SKM-1 treated with dmso at 0.1 percent for 144 hours (cell line): ENCODE measurements at regions not wholly inside any gene's neighbourhood (a gene's known extent, or its start where the extent isn't known, plus 50 kb on each side); places are given as distances from the start of the nearest gene placed in this dataset.
"Not testable (repeated sequence)": the region's sequence is repeated elsewhere in the genome, so short reads cannot be mapped to it uniquely, and the experiment has no call there.

Experiments used
- DNase-seq: peaks from one replicate; lab custom pipeline; 2025; ENCODE audit not compliant: unreplicated experiment; lab: John Stamatoyannopoulos, UW

DNA sequence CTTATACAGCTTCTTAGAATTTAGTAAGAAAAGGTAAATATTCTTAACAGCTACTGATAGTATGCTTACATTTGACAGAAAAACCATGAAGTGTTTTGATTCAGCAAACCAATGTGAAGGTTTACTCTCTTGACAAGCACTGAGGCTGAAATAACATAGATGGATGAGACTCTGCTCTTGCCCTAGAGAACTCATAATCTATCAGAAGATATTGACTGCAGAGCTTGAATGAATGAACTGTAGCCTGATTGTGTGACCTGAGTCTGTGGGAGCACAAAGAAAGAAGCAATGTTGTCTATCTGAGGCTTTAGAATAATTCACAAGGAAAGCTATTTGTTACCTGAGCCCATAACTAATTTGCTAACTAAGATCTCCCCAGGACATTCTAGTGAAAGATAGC lies 1235.3 kb downstream of the OLFM4 start:
- DNase-seq = no peak

DNA sequence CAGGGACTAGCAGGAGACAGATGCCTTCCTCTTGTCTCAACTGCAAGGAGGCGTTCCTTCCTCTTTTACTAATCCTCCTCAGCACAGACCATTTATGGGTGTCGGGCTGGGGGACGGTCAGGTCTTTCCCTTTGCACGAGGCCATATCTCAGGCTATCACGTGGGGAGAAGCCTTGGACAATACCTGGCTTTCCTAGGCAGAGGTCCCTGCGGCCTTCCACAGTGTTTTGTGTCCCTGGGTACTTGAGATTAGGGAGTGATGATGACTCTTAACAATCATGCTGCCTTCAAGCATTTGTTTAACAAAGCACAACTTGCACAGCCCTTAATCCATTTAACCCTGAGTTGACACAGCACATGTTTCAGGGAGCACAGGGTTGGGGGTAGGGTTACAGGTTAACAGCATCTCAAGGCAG lies 1238.6 kb downstream of the OLFM4 start:
- DNase-seq = not testable (repeated sequence)

DNA sequence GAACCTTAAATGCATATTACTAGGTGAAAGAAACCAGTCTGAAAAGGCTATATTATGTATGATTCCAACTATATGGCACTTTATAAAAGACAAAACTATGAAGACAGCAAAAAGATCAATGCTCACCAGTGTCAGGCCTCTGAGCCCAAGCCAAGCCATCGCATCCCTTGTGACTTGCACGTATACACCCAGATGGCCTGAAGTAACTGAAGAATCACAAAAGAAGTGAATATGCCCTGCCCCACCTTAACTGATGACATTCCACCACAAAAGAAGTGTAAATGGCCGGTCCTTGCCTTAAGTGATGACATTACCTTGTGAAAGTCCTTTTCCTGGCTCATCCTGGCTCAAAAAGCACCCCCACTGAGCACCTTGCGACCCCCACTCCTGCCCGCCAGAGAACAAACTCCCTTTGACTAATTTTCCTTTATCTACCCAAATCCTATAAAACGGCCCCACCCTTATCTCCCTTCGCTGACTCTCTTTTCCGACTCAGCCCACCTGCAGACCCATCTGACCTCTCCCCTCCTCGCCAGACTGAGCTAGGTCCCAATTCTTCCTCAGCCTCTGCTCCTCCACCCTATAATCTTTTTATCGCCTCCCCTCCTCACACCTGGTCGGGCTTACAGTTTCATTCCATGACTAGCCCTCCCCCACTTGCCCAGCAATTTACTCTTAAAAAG lies 1239.5 kb downstream of the OLFM4 start:
- DNase-seq = not testable (repeated sequence)

DNA sequence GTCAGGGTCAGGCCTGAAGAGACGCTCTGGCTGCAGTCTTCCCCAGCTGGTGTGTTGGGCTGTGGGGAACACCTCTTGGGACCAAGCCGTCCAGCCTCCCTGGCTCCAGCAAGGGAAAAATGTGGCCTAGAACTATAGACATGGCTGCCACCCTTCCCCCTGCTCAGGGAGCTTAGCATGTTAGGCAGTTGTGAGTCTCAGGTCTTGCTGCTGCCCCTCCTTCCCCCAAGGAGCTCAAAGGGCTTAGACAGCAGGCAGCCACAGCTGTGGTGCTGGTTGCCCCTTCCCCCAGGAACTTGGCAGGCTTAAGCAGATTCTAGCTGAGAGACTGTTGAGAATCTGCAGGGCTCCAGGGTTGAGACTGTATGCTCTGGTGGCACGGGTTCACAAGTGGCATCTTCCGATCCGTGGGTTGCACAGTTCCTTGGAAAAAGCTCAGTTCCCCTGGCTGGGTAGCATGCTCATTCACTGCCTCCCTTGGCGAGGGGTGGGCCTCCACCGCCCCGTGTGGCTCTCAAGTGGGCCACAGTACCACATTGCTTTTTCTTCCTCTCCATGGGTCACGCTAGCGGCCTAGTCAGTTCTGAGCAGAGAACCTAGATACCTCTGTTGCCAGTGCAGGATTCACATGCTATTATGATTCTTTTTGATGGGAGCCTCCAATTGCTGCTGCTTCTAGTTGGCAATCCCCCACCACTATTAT lies 1258.6 kb downstream of the OLFM4 start:
- no peak for DNase-seq

DNA sequence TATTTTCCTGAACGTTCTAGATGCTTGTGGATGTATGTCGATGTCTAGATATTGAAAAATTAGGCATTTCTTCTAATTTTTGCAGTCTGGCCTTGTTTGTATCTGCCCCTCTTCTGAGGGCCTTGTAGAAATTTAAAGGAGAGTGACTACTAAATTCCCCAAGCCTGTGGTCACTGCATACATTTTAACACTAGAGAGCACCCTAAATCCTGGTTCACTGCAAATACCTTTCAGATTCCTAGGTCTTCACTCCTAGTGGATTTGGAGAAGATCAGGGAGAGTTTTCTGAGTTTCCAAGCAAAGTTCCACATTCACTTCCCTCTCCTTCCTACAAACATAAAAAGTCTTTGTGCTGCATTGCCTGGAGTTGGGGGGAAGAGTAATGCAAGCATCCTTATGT lies 1272.5 kb downstream of the OLFM4 start:
- no peak for DNase-seq

DNA sequence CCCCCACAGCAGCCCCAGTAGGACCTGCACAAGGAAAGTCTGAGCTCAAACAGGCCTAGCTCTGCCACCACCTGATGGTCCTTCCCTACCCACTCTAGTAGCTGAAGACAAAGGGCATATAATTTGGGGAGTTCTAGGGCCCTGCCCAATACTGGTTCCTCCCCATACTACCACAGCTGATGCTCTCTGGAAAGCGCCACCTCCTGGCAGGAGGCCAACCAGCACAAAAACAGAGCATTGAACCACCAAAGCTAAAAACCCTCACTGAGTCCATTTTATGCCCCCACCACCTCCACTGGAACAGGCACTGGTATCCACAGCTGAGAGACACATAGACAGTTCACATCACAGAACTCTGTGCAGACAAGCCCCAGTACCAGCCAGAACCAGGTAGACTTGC lies 1276.8 kb downstream of the OLFM4 start:
- DNase-seq = no peak

DNA sequence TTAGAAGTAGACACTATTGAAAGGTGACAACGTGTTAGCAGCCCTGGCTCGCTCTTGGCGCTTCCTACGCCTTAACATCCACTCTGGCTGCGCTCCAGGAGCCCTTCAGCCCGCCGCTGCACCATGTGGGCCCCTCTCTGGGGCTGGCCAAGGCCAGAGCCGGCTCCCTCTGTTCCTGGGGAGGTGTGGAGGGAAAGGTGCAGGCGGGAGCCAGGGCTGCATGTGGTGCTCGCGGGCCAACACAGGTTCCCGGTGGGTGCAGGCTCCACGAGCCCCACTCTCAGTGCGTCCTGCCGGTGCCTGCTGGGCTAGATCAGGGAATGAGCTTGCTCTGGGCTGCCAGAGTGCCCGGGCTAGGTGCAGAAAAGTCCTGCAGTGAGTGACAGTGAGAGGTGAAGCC lies 1284.3 kb downstream of the OLFM4 start:
- no peak for DNase-seq

DNA sequence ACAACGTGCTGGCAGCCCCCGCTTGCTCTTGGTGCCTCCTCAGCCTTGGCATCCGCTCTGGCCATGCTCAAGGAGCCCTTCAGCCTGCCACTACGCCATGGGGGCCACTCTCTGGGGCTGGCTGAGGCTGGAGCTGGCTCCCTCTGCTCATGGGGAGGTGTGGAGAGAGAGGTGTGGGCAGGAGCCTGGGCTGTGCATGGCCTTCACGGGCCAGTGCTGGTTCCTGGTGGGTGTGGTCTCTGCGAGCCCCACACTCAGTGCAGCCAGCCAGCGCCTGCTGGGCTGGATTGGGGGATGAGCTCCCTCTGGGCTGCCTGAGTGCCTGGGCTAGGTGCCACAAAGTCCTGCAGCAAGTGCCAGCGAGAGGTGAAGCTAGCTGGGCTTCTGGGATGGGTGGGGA lies 1289.1 kb downstream of the OLFM4 start:
- DNase-seq = no peak

DNA sequence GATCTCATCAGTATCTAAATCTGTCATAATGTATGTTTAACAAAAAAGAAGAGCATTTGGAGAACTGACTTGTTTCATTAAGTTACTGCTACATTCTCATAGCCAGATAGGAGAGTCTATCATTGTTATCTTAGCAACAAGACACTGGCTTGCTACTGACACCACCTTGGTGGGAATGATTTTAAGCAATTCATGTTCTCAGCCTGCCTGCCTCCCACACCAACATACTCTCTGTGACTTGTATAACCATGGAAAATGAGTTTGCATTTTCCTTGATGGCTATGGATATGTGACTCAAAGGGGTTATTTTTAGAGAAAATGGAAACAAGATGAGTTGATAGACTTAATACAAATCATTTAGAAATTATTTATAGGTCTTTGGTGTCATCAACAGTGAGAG lies 1308.9 kb downstream of the OLFM4 start:
- DNase-seq = no peak

DNA sequence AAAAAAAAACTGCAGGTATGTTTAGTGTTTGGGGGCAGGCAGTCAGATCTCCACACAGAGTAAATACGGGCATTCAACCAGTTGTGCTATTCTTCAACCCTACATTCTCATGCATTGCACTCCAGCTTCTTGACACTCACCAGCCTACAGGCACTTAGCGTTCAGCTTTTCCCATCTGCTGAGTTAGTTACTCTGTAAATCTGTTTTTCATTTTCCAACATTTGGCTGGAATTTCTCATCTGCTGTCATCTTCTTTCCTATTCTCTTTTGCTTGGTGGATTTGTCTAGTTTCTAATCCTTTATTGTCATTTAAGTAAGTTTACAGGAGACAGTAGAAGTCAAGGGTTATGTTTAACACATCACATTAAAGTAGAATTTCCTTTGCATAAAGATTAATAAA lies 1318.9 kb downstream of the OLFM4 start:
- DNase-seq = no peak

DNA sequence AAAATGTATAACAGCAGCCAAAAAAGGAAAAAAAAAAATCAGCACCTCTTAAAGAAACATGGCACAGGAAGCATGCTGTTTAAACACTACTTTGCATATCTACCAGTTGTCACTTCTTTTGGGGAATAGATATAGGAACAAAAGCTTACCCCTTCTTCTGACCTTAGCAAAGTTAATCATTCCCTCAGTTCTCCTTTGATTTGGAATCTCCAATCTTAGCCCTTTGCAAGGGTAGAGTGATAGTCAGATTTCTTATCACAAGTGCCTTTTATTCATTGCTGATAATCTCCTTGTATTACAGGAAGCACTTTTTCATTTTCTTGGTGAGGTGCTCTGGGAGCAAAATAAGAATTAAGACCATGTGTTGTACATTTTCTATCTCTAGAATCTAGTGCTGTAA lies 1327.6 kb downstream of the OLFM4 start:
- DNase-seq = no peak

DNA sequence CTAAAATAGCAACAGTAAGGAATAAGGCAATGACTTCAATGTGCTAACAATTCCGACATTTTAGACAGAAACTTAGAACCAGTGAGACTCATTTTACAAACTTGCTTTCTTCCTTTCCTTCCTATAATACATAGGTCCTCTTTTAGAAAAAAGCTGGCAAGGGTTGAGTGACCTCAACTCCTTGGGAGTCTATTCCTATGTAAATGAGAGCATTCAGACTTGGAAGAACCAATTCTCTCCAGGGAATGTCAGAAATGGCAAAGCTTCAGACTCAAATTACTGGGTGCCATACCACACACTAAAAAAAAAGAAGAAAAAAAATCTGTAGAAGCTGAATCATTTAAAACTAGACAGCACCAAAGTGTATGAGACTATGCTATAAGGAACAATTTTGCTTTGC lies 1328.2 kb downstream of the OLFM4 start:
- no peak for DNase-seq

DNA sequence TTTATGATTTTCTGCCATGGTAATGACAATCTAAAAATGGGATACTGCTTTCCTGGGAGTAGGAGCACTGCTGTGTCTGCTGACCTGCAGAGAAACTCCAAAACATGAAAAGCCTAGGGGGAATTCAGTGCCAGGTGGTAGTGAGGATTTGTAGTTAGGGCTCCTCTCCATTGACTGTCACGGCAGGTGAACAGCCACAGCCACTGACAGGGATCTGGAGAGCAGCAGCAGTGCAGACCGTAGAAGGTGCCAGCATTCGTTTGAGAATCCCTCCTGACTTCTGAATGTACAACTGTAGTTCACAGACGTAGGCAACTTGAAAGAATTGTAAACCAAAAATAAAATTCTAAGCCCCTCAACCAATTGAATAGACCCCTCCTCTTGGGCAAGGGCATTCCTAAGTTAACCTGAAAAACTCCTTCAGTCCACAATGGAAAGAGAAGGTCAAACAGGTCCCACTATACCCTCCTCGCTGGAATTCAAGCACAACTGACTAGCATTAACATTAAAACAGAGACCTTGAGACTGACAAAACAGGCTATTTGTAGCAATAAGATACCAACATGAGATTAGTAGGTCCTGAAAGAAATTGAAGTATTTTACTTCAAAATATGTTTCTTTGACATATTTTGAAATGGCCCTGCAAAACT lies 1328.8 kb downstream of the OLFM4 start:
- no peak for DNase-seq

DNA sequence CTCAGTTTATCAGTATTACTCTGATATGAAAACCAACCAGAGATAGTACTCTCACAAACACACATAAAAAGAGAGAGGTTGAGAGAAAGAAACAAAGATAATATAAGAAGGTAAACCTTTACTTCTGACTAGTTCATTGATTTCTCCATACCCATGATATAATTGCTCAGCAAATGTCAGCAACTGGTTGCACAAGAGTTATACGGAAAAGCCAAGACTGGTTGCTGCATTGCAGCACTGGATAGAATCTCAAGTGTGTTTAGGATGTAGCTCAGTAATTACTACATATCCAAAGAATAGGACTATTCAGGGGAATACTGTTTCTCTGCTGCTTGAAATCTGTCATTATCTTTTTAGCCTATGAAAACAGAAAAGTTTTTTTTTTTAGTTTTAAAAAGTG lies 1332.8 kb downstream of the OLFM4 start:
- DNase-seq = no peak

DNA sequence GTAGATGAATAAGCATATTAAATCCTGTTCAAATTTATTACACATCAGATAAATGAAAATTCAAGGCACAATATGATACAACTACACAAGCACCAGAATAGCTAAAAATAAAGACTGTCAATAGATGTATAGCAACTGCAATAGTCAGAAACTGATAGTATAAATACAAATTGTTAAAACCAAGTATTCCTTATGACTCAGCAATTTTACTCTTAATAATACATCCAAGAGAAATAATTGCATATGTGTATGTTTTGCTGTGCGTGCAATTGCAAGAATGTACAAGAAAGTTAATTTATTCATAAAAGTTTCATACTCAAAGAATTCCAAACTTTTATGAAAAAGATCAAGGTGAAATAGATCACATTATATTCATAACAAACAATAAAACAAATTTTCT lies 1338.1 kb downstream of the OLFM4 start:
- DNase-seq = no peak

DNA sequence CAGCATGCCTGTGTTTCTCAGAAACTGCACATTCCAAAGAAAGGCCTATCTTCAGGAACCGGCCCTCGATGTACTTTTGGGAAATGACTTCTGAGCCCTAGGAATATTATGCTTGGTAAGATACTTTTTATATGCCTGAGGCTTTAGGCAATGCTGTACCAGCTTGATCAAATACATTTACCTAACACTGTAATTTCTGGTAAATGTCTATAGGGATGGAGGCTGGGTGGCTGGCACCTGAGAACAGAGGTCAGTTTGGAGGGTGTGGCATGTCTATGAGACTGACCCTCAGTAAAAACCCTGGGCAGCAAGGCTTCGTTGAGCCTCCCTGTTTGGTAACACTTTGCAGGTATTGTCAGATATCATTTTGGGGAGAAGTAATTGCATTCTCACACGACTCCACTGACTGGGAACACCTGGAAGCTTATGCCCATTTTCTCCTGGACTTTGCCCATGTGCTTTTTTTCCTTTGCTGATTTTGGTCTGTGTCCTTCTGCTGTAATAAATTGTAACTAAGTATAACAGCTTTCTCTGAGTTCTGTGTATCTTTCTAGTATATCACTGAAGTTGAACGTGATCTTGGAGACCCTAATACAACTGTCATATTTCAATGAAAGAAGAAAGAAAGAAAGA lies 1339.1 kb downstream of the OLFM4 start:
- no peak for DNase-seq

DNA sequence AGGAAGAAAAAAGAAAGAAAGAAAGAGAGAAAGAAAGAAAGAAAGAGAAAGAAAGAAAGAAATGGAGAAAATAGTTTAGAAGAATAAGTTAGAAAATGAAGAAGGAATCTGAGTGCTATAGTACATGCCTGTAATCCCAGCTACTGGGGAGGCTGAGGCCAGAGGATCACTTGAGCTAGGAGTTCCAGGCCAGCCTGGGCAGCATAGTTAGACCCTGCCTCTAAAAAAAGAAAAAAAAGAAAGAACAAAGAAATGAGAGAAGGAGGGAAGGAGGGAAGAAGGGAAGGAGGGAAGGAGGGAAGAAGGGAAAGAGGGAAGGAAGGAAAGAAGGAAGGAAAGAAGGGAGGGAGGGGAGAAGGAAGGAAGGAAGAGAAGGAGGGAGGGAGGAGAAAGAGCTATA lies 1339.8 kb downstream of the OLFM4 start:
- DNase-seq = no peak

DNA sequence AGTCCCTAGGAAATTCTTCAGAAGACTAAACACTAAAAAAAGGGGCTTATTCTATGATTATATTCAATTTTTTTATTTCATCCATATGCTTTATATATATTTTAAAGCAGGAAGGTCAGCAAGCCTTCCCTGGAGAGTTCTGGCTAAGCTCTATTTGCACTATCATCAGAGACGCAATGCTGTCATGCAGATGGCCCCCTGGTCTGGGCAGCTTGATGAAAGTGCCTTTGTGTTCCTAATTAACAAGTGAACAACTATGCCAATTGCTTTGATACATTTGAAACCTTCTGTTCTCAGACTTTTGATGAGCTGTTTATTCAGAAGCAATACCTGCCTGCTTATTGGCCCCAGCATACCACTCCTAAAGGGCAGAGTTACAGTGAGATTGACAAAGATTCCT lies 1344.6 kb downstream of the OLFM4 start:
- DNase-seq = no peak

DNA sequence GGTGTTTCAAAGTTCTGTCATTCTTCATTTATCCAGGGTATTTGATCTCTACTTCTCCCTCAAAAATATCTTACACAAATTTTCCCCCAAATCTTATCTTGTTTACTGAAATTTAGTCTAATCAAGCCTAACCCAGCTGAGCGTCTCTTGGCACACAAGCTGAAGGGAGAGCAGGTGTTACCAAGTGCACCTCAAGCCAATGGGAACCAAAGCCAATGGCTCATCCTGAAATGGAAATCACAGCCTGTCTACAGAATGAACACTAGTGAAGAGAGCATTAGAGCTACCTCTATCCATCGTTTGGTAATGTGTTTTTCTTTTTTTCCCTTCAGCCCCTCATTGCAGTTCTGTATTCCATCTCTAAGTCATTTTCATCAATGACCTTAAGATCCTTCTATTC lies 1350.8 kb downstream of the OLFM4 start:
- no peak for DNase-seq

DNA sequence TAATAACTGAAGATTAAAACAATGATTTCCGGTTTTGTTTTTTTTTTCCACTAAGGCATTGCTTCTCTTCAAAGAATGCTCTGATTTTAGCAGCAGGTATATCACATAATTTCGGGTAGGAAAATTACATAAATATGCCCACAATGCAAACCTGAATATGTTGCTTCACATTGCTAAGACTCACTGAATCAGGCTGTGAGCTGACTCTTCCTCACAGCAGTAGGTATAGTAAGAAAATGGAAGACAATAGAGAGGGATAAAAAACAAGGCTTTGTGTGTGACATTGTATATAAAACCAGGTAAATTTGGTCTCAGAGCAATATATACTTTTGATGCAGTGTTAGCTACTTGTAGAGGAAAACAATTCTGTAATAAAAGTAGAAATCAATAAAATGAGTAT lies 1355.0 kb downstream of the OLFM4 start:
- no peak for DNase-seq

DNA sequence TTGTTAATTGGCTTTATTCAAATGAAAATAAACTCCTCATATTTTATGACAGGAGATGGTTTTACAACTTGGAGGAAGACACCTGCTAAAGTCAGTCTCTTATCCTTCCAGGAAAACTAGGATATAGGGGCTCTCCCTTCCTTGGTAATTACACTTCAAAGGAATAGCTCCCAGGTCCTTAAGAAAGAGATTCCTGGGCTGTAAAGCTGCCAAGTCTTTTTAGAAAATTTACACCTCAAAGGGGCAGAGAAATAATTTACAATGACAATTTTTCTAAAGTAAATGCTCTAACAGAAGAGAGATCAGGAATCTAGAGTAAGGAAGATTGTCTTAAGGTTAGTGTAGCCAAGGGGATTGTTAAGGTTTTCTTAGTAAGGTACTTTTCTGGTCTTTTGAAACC lies 1359.0 kb downstream of the OLFM4 start:
- no peak for DNase-seq

DNA sequence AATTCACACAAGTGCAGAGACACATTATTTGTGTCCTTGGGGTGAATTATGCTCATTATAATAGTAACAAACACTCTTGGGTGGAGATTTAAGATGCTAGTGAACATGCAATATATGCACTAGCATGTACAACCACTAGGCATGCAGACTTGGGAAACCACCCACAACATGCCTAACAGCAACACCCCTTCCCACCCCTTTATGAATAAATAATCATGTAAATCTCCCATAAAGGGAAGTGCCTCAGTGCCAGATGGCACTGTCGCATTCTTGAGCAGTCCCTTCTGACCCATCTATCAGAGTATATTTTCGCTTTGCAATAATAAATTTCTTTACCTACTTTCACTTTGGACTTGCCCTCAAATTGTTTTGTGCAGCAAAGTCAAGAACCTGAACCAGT lies 1362.2 kb downstream of the OLFM4 start:
- DNase-seq = no peak
